WTC11 (cell line): ENCODE measurements at regions not wholly inside any gene's neighbourhood (a gene's known extent, or its start where the extent isn't known, plus 50 kb on each side); places are given as distances from the start of the nearest gene placed in this dataset.

ENCODE experiments used
- ATAC-seq: fragments of 200-7000 bp; cut with Tn5 transposase; 2 replicates; pipeline ENCODE4 v1.10.0; 2021; ENCODE audit warnings: mild to moderate bottlenecking, moderate library complexity
- CTCF ChIA-PET: fragments of 300-600 bp; sonication (Branson Sonifier 250); formaldehyde crosslinking; loops from one replicate; lab custom pipeline; 2021; ENCODE audit warnings: antibody characterized with exemption; lab: Charles Lee
- POLR2A ChIA-PET: fragments of 350-600 bp; sonication (Branson Sonifier 250); formaldehyde crosslinking; loops from one replicate; lab custom pipeline; 2021; ENCODE audit warnings: antibody characterized with exemption; lab: Charles Lee
- DNase-seq: peaks from one replicate; pipeline ENCODE4 v3.0.0; 2021; ENCODE audit warnings: low spot score
- H3K27ac Mint-ChIP-seq: 2 replicates; pipeline ENCODE4 v1.8.0; 2021; ENCODE audit warnings: mixed read lengths
- H3K27me3 Mint-ChIP-seq: 2 replicates; pipeline ENCODE4 v1.8.0; 2021; ENCODE audit warnings: low read depth, mild to moderate bottlenecking, moderate library complexity, mixed read lengths
- H3K36me3 Mint-ChIP-seq: 2 replicates; pipeline ENCODE4 v1.8.0; 2021; ENCODE audit warnings: mixed read lengths
- H3K4me1 Mint-ChIP-seq: 2 replicates; pipeline ENCODE4 v1.8.0; 2022; ENCODE audit warnings: mixed read lengths
- H3K4me3 Mint-ChIP-seq: 2 replicates; pipeline ENCODE4 v1.8.0; 2021; ENCODE audit warnings: mild to moderate bottlenecking, moderate library complexity, mixed read lengths
- H3K9me3 Mint-ChIP-seq: 2 replicates; pipeline ENCODE4 v1.8.0; 2021; ENCODE audit warnings: mixed read lengths
- ATF1 ChIP-seq: sonication (generic); formaldehyde crosslinking; IDR thresholded peaks from 2 replicates; pipeline ENCODE4 v1.8.1; 2023; ENCODE audit warnings: mild to moderate bottlenecking, moderate library complexity, missing genetic modification reagents
- ELF4 ChIP-seq: sonication (generic); formaldehyde crosslinking; IDR thresholded peaks from 2 replicates; pipeline ENCODE4 v1.8.1; 2022; ENCODE audit warnings: low read depth, mild to moderate bottlenecking, moderate library complexity, missing genetic modification reagents
- GRHL2 ChIP-seq: fragments of 250-450 bp; sonication (Bioruptor Pico); IDR thresholded peaks from 2 replicates; pipeline ENCODE4 v1.8.0; 2022; ENCODE audit warnings: mild to moderate bottlenecking, moderate library complexity; ENCODE audit not compliant: insufficient replicate concordance, severe bottlenecking
- GTF2I ChIP-seq: fragments of 250-450 bp; sonication (Bioruptor Pico); conservative IDR thresholded peaks from 2 replicates; pipeline ENCODE4 v1.4.0; 2021; ENCODE audit warnings: mild to moderate bottlenecking
- HMGA2 ChIP-seq: fragments of 250-450 bp; sonication (Bioruptor Pico); IDR thresholded peaks from 2 replicates; pipeline ENCODE4 v1.4.0; 2021; ENCODE audit warnings: mild to moderate bottlenecking, moderate library complexity
- MYBL2 ChIP-seq: sonication (generic); formaldehyde crosslinking; IDR thresholded peaks from 2 replicates; pipeline ENCODE4 v1.8.1; 2023; ENCODE audit warnings: mild to moderate bottlenecking, moderate library complexity, missing genetic modification reagents
- NFATC4 ChIP-seq: fragments of 250-450 bp; sonication (Bioruptor Pico); IDR thresholded peaks from 2 replicates; pipeline ENCODE4 v1.9.0; 2021; ENCODE audit warnings: mild to moderate bottlenecking
- NR1H2 ChIP-seq: sonication (generic); formaldehyde crosslinking; IDR thresholded peaks from 2 replicates; pipeline ENCODE4 v1.9.0; 2021; ENCODE audit warnings: mild to moderate bottlenecking, moderate library complexity, missing genetic modification reagents
- NR2C2 ChIP-seq: sonication (generic); formaldehyde crosslinking; IDR thresholded peaks from 2 replicates; pipeline ENCODE4 v1.8.0; 2022; ENCODE audit warnings: mild to moderate bottlenecking, missing genetic modification reagents
- PRRX2 ChIP-seq: fragments of 250-450 bp; sonication (Bioruptor Pico); IDR thresholded peaks from 2 replicates; pipeline ENCODE4 v1.8.0; 2021; ENCODE audit warnings: mild to moderate bottlenecking
- RELA ChIP-seq: sonication (generic); formaldehyde crosslinking; IDR thresholded peaks from 2 replicates; pipeline ENCODE4 v1.8.1; 2022; ENCODE audit warnings: missing genetic modification reagents, mild to moderate bottlenecking, borderline replicate concordance
- RORB ChIP-seq: fragments of 250-450 bp; sonication (Bioruptor Pico); IDR thresholded peaks from 2 replicates; pipeline ENCODE4 v1.9.0; 2021; ENCODE audit warnings: mild to moderate bottlenecking
- TEAD1 ChIP-seq: sonication (generic); formaldehyde crosslinking; IDR thresholded peaks from 2 replicates; pipeline ENCODE4 v1.8.0; 2022; ENCODE audit warnings: mild to moderate bottlenecking, missing genetic modification reagents
- ZNF219 ChIP-seq: sonication (generic); formaldehyde crosslinking; IDR thresholded peaks from 2 replicates; pipeline ENCODE4 v1.8.0; 2023; ENCODE audit warnings: missing genetic modification reagents, mild to moderate bottlenecking, borderline replicate concordance
- ZNF396 ChIP-seq: fragments of 250-450 bp; sonication (Bioruptor Pico); IDR thresholded peaks from 2 replicates; pipeline ENCODE4 v1.8.0; 2021; ENCODE audit warnings: mild to moderate bottlenecking, moderate library complexity, borderline replicate concordance
- ZNF423 ChIP-seq: fragments of 250-450 bp; sonication (Bioruptor Pico); IDR thresholded peaks from 2 replicates; pipeline ENCODE4 v2.1.2; 2022; ENCODE audit warnings: mild to moderate bottlenecking, moderate library complexity
- TF ChIP-seq, protein P1 (sequence below): sonication (generic); formaldehyde crosslinking; IDR thresholded peaks from 2 replicates; pipeline ENCODE4 v1.8.0; 2022; ENCODE audit warnings: missing genetic modification reagents
- TF ChIP-seq, protein P2 (sequence below): fragments of 250-450 bp; sonication (Bioruptor Pico); IDR thresholded peaks from 2 replicates; pipeline ENCODE4 v1.9.0; 2021; ENCODE audit warnings: mild to moderate bottlenecking, borderline replicate concordance
- TF ChIP-seq, protein P3 (sequence below): sonication (generic); formaldehyde crosslinking; IDR thresholded peaks from 2 replicates; pipeline ENCODE4 v1.8.1; 2022; ENCODE audit warnings: low read depth, mild to moderate bottlenecking, moderate library complexity, missing genetic modification reagents, borderline replicate concordance
- TF ChIP-seq, protein P4 (sequence below): sonication (generic); formaldehyde crosslinking; conservative IDR thresholded peaks from 2 replicates; pipeline ENCODE4 v1.8.1; 2022; ENCODE audit warnings: mild to moderate bottlenecking, missing genetic modification reagents
- TF ChIP-seq, protein P5 (sequence below): sonication (generic); formaldehyde crosslinking; IDR thresholded peaks from 2 replicates; pipeline ENCODE4 v1.8.1; 2022; ENCODE audit warnings: mild to moderate bottlenecking, missing genetic modification reagents, moderate library complexity, borderline replicate concordance

DNA sequence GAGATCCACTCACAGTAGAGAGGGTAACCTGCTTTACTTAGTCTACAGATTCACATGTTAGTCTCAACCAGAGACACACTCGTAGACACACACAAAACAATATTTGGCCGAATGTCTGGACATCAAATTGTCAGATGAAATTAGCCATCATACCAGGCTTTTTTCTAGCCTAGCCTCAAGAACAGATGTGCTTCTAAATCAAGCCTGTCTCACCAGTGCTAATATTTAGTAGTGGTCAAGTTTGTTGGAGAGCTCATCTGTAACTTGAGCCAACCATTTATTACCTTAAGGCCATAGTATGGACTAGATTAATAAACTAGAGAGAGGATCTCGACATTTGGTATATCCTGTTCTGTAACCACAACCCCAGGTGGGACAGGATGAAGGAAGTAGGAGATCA is 1118.8 kb upstream of the MAP3K7 start:
- H3K27ac Mint-ChIP-seq = no peak overlapping the region
- CTCF ChIA-PET = interaction anchor here (0.6 kb wide), 1 partner anchor 726 kb away, joined by 3 read pairs; no protein-coding TSS in a partner anchor
- TF ChIP-seq, protein P1, sequence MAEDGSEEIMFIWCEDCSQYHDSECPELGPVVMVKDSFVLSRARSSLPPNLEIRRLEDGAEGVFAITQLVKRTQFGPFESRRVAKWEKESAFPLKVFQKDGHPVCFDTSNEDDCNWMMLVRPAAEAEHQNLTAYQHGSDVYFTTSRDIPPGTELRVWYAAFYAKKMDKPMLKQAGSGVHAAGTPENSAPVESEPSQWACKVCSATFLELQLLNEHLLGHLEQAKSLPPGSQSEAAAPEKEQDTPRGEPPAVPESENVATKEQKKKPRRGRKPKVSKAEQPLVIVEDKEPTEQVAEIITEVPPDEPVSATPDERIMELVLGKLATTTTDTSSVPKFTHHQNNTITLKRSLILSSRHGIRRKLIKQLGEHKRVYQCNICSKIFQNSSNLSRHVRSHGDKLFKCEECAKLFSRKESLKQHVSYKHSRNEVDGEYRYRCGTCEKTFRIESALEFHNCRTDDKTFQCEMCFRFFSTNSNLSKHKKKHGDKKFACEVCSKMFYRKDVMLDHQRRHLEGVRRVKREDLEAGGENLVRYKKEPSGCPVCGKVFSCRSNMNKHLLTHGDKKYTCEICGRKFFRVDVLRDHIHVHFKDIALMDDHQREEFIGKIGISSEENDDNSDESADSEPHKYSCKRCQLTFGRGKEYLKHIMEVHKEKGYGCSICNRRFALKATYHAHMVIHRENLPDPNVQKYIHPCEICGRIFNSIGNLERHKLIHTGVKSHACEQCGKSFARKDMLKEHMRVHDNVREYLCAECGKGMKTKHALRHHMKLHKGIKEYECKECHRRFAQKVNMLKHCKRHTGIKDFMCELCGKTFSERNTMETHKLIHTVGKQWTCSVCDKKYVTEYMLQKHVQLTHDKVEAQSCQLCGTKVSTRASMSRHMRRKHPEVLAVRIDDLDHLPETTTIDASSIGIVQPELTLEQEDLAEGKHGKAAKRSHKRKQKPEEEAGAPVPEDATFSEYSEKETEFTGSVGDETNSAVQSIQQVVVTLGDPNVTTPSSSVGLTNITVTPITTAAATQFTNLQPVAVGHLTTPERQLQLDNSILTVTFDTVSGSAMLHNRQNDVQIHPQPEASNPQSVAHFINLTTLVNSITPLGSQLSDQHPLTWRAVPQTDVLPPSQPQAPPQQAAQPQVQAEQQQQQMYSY (CRISPR knock-in tag) = no peak
- TF ChIP-seq ELF4 (CRISPR knock-in tag) (no peak), ATF1 (no peak), ZNF219 (CRISPR knock-in tag) (no peak), RELA (CRISPR knock-in tag) (no peak), RORB (CRISPR knock-in tag) (no peak), HMGA2 (no peak), NR2C2 (CRISPR knock-in tag) (no peak)
- TF ChIP-seq, protein P2, sequence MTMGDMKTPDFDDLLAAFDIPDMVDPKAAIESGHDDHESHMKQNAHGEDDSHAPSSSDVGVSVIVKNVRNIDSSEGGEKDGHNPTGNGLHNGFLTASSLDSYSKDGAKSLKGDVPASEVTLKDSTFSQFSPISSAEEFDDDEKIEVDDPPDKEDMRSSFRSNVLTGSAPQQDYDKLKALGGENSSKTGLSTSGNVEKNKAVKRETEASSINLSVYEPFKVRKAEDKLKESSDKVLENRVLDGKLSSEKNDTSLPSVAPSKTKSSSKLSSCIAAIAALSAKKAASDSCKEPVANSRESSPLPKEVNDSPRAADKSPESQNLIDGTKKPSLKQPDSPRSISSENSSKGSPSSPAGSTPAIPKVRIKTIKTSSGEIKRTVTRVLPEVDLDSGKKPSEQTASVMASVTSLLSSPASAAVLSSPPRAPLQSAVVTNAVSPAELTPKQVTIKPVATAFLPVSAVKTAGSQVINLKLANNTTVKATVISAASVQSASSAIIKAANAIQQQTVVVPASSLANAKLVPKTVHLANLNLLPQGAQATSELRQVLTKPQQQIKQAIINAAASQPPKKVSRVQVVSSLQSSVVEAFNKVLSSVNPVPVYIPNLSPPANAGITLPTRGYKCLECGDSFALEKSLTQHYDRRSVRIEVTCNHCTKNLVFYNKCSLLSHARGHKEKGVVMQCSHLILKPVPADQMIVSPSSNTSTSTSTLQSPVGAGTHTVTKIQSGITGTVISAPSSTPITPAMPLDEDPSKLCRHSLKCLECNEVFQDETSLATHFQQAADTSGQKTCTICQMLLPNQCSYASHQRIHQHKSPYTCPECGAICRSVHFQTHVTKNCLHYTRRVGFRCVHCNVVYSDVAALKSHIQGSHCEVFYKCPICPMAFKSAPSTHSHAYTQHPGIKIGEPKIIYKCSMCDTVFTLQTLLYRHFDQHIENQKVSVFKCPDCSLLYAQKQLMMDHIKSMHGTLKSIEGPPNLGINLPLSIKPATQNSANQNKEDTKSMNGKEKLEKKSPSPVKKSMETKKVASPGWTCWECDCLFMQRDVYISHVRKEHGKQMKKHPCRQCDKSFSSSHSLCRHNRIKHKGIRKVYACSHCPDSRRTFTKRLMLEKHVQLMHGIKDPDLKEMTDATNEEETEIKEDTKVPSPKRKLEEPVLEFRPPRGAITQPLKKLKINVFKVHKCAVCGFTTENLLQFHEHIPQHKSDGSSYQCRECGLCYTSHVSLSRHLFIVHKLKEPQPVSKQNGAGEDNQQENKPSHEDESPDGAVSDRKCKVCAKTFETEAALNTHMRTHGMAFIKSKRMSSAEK (CRISPR knock-in tag) = no peak
- TF ChIP-seq, all 79 proteins: peak for 0
- H3K27me3 Mint-ChIP-seq = no peaks in the 10 kb centered on the region
- POLR2A ChIA-PET = no interaction called here
- H3K9me3 Mint-ChIP-seq = no peaks in the 10 kb centered on the region
- no peak for ATAC-seq
- DNase-seq = no peak
- no peak overlapping the region for H3K4me3 Mint-ChIP-seq
- no peaks in the 10 kb centered on the region for H3K36me3 Mint-ChIP-seq
- H3K4me1 Mint-ChIP-seq = no peaks in the 10 kb centered on the region

DNA sequence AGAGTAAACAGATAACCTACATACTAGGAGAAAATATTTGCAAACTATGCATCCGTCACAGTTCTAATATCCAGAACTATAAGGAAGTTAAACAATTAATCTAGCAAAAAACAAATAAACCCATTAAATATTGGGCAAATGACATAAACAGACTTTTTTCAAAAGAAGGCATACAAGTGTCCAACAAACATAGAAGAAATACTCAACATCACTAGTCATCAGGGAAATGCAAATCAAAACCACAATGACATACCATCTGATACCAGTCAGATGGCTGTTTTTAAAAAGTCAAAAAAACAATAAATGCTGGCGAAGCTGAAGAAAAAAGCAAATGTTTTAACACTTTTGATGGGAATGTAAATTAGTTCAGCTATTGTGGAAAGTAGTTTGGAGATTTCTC is 1117.7 kb upstream of the MAP3K7 start:
- no peaks in the 10 kb centered on the region for H3K9me3 Mint-ChIP-seq
- ATAC-seq (no peak), DNase-seq (no peak)
- H3K36me3 Mint-ChIP-seq = no peaks in the 10 kb centered on the region
- ChIA-PET CTCF (no interaction called here), POLR2A (no interaction called here)
- H3K4me3 Mint-ChIP-seq = no peak overlapping the region
- H3K27me3 Mint-ChIP-seq = no peaks in the 10 kb centered on the region
- H3K27ac Mint-ChIP-seq = no peak overlapping the region
- H3K4me1 Mint-ChIP-seq = no peaks in the 10 kb centered on the region
- TF ChIP-seq, protein P3, sequence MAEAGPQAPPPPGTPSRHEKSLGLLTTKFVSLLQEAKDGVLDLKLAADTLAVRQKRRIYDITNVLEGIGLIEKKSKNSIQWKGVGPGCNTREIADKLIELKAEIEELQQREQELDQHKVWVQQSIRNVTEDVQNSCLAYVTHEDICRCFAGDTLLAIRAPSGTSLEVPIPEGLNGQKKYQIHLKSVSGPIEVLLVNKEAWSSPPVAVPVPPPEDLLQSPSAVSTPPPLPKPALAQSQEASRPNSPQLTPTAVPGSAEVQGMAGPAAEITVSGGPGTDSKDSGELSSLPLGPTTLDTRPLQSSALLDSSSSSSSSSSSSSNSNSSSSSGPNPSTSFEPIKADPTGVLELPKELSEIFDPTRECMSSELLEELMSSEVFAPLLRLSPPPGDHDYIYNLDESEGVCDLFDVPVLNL = no peak
- no peak for TF ChIP-seq GTF2I (CRISPR knock-in tag)
- TF ChIP-seq, protein P4, sequence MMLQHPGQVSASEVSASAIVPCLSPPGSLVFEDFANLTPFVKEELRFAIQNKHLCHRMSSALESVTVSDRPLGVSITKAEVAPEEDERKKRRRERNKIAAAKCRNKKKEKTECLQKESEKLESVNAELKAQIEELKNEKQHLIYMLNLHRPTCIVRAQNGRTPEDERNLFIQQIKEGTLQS (CRISPR knock-in tag) = no peak
- TF ChIP-seq NR1H2 (CRISPR knock-in tag) = no peak
- TF ChIP-seq, protein P5, sequence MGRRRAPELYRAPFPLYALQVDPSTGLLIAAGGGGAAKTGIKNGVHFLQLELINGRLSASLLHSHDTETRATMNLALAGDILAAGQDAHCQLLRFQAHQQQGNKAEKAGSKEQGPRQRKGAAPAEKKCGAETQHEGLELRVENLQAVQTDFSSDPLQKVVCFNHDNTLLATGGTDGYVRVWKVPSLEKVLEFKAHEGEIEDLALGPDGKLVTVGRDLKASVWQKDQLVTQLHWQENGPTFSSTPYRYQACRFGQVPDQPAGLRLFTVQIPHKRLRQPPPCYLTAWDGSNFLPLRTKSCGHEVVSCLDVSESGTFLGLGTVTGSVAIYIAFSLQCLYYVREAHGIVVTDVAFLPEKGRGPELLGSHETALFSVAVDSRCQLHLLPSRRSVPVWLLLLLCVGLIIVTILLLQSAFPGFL = no peak
- no peak for TF ChIP-seq NFATC4 (CRISPR knock-in tag)
- TF ChIP-seq ZNF423 (CRISPR knock-in tag) = no peak
- TF ChIP-seq, protein P2 (CRISPR knock-in tag) = no peak
- TF ChIP-seq GRHL2 = no peak
- TF ChIP-seq MYBL2 (CRISPR knock-in tag) = no peak
- TF ChIP-seq RELA (CRISPR knock-in tag) = no peak
- TF ChIP-seq TEAD1 = no peak
- TF ChIP-seq RORB (CRISPR knock-in tag) = no peak
- TF ChIP-seq ZNF219 (CRISPR knock-in tag) = no peak
- no peak for TF ChIP-seq ATF1
- no peak for TF ChIP-seq PRRX2
- TF ChIP-seq ZNF396 (CRISPR knock-in tag) = no peak
